Gastrocnemius medialis (tissue), 4 donors: ENCODE measurements at regions not wholly inside any gene's neighbourhood (a gene's known extent, or its start where the extent isn't known, plus 50 kb on each side); places are given as distances from the start of the nearest gene placed in this dataset.

ENCODE experiments used
- POLR2A ChIP-seq, 2 donors: fragments of 450-650 bp; IDR thresholded peaks; one replicate each; pipeline ENCODE4 v1.6.1; 2017; ENCODE audit warnings: antibody characterized with exemption in 2 of 2, mild to moderate bottlenecking in 2 of 2, moderate library complexity in 2 of 2
- TF ChIP-seq, protein P1 (sequence below), 5 experiments: fragments of 450-650 bp in 3 of 5; fragments of 200-600 bp in 2 of 5; sonication (generic) in 2 of 5; IDR thresholded peaks in 4 of 5; conservative IDR thresholded peaks in 1 of 5; 1 replicate in 4 of 5; 2 replicates in 1 of 5; pipeline ENCODE4 v1.5.1; 2016 to 2019; ENCODE audit warnings: antibody characterized with exemption in 5 of 5, mild to moderate bottlenecking in 3 of 5, moderate library complexity in 3 of 5

DNA sequence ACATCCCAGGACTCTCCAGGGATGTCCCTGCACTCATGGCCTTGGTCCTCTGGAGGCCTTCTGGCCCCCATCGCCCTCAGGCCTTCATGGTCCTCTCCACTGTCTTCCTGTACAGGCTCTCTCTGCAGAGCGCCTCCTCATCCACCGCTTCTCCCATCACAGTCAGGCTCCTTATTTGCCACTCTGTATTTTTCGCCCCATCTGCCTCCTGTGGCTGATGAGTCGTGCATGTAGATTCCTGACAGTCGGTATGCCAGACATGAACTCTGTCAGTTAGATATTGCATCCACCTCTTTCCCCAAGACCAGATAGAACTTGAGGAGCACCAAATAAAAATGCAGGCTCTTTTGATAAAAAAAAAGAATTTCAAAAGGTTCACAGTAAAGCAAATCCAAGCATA is 362.8 kb downstream of the IRX1 start:
- TF ChIP-seq, protein P1, sequence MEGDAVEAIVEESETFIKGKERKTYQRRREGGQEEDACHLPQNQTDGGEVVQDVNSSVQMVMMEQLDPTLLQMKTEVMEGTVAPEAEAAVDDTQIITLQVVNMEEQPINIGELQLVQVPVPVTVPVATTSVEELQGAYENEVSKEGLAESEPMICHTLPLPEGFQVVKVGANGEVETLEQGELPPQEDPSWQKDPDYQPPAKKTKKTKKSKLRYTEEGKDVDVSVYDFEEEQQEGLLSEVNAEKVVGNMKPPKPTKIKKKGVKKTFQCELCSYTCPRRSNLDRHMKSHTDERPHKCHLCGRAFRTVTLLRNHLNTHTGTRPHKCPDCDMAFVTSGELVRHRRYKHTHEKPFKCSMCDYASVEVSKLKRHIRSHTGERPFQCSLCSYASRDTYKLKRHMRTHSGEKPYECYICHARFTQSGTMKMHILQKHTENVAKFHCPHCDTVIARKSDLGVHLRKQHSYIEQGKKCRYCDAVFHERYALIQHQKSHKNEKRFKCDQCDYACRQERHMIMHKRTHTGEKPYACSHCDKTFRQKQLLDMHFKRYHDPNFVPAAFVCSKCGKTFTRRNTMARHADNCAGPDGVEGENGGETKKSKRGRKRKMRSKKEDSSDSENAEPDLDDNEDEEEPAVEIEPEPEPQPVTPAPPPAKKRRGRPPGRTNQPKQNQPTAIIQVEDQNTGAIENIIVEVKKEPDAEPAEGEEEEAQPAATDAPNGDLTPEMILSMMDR (IDR thresholded peaks at IDR 0.05 in 4 of 5, conservative IDR thresholded peaks at IDR 0.05 in 1 of 5) = no peak
- no peak for TF ChIP-seq POLR2A (IDR thresholded peaks at IDR 0.05)
